Left ventricle myocardium inferior (tissue), 1 donor: ENCODE measurements at regions not wholly inside any gene's neighbourhood (a gene's known extent, or its start where the extent isn't known, plus 50 kb on each side); places are given as distances from the start of the nearest gene placed in this dataset.

ENCODE experiments used
- DNase-seq: peaks from one replicate; pipeline ENCODE4 v3.0.0-alpha.2; 2020
- H3K27ac ChIP-seq: fragments of 200-600 bp; replicated peaks from 2 replicates; pipeline ENCODE4 v1.8.0; 2021
- H3K27me3 ChIP-seq: fragments of 200-600 bp; 2 replicates; pipeline ENCODE4 v1.8.0; 2021; ENCODE audit warnings: low read depth
- H3K36me3 ChIP-seq: fragments of 200-600 bp; 2 replicates; pipeline ENCODE4 v1.8.0; 2021
- H3K4me1 ChIP-seq: fragments of 200-600 bp; 2 replicates; pipeline ENCODE4 v1.8.0; 2021
- H3K4me3 ChIP-seq: fragments of 200-600 bp; 2 replicates; pipeline ENCODE4 v1.8.0; 2021; ENCODE audit warnings: mild to moderate bottlenecking, moderate library complexity
- H3K9me3 ChIP-seq: fragments of 200-600 bp; replicated peaks from 2 replicates; pipeline ENCODE4 v1.8.0; 2021
- intact Hi-C: fragments of 100-400 bp; cut with micrococcal nuclease; formaldehyde crosslinking; loops from one replicate; pipeline ENCODE4 v1.11.0; 2022
- TF ChIP-seq, protein P1 (sequence below): fragments of 200-600 bp; IDR thresholded peaks from 2 replicates; pipeline ENCODE4 v1.8.0; 2021; ENCODE audit warnings: antibody characterized with exemption, mild to moderate bottlenecking, borderline replicate concordance
- donor health status: DM: no; HTN: yes; CAD: no; lungs with severe emphysema.

DNA sequence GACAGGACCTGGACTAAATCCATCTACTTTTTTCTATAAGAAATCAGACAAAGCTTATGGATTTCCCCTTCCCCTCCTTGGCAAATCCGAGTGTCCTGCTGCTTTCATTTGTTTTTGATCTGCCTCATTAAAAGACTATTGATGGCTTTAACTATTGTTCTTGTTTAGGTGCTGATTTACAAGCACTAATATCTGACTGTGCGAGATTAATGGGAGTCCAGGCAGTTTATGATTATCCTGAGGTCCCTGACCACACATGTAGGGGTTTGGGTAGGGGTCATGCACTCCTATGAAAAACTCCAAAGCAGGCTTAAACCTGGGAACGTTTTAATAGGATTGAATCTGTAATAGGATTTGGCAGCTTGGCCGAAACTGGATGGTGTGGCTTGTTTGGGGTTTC is 317.5 kb upstream of the POU3F2 start:
- Histone ChIP-seq H3K4me1 (no peaks in the 10 kb centered on the region), H3K4me3 (no peak overlapping the region), H3K9me3 (peaks cover 13% of the 10 kb centered on the region), H3K27me3 (no peaks in the 10 kb centered on the region), H3K27ac (no peak overlapping the region), H3K36me3 (no peaks in the 10 kb centered on the region)
- intact Hi-C loops, result no loop called here
- TF ChIP-seq, protein P1, sequence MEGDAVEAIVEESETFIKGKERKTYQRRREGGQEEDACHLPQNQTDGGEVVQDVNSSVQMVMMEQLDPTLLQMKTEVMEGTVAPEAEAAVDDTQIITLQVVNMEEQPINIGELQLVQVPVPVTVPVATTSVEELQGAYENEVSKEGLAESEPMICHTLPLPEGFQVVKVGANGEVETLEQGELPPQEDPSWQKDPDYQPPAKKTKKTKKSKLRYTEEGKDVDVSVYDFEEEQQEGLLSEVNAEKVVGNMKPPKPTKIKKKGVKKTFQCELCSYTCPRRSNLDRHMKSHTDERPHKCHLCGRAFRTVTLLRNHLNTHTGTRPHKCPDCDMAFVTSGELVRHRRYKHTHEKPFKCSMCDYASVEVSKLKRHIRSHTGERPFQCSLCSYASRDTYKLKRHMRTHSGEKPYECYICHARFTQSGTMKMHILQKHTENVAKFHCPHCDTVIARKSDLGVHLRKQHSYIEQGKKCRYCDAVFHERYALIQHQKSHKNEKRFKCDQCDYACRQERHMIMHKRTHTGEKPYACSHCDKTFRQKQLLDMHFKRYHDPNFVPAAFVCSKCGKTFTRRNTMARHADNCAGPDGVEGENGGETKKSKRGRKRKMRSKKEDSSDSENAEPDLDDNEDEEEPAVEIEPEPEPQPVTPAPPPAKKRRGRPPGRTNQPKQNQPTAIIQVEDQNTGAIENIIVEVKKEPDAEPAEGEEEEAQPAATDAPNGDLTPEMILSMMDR, result no peak
- no peak for DNase-seq

DNA sequence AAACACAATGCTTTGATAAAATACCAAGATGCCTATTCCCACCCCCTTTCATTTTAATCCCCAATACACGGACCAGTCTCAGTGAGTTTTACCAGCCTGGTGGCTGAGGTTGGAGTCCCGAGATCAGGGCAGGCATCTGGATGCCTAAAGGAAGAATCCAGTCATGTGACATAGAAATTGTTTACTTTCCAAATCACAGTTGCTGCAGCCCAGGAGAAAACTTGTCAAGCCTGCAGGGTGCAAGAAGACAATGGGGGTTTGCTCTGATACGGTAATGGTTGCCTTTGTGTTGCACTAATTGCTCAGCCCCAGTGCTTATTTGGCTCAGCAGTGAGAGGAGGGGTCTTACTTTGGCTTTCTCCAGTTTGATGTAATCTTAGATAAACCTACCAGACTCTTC is 308.5 kb upstream of the POU3F2 start:
- Histone ChIP-seq H3K9me3 (peaks cover 22% of the 10 kb centered on the region), H3K4me3 (no peak overlapping the region), H3K4me1 (no peaks in the 10 kb centered on the region), H3K27me3 (no peaks in the 10 kb centered on the region), H3K27ac (no peak overlapping the region), H3K36me3 (no peaks in the 10 kb centered on the region)
- intact Hi-C loops, result no loop called here
- TF ChIP-seq, protein P1, result no peak
- DNase-seq, result no peak

DNA sequence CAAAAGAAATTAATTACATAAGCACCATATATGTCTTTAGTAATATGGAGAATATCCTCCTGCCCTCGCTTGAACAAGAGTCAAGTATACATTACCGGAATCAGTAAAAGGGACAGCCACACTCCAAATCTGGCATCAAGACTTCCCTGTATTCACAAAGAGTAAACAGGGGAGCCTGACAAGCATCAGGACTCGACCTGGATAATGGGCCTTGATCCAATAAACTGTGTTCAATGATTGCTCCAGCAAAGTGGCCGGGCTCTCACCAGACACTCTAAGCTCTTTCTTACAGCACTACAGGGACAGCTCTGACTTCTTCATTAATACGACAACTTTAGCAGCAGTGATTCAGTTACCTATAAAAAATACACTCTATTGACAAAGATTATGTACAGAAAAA is 307.9 kb upstream of the POU3F2 start:
- H3K27ac ChIP-seq, result no peak overlapping the region
- DNase-seq, result no peak
- peaks cover 18% of the 10 kb centered on the region for H3K9me3 ChIP-seq
- TF ChIP-seq, protein P1, result no peak
- no peak overlapping the region for H3K4me3 ChIP-seq
- no peaks in the 10 kb centered on the region for H3K27me3 ChIP-seq
- intact Hi-C loops, result no loop called here
- H3K36me3 ChIP-seq, result no peaks in the 10 kb centered on the region
- H3K4me1 ChIP-seq, result no peaks in the 10 kb centered on the region

DNA sequence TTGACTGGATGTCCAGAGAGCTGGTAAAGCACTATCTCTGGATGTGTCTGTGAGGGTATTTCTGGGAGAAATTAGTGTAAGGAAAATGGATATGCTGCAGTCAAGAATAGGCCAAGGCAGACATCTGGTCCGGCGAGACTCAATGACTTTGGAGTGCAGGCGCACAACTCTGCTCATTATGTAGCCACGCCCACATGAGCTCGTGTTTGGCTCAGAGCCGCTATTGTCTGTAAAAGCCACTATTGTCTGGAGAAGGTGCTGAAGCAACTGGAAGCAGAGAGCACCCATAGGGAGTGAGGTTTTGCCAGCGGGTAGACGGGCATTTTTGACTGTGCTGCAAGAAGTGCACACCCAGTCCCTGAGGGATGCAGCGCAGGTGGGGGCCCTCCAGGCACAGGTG is 305.0 kb upstream of the POU3F2 start:
- Histone ChIP-seq H3K36me3 (no peaks in the 10 kb centered on the region), H3K9me3 (peaks cover 8% of the 10 kb centered on the region), H3K27ac (no peak overlapping the region), H3K27me3 (no peaks in the 10 kb centered on the region), H3K4me1 (no peaks in the 10 kb centered on the region), H3K4me3 (no peak overlapping the region)
- no peak for DNase-seq
- intact Hi-C loops, result no loop called here
- TF ChIP-seq, protein P1, result no peak

DNA sequence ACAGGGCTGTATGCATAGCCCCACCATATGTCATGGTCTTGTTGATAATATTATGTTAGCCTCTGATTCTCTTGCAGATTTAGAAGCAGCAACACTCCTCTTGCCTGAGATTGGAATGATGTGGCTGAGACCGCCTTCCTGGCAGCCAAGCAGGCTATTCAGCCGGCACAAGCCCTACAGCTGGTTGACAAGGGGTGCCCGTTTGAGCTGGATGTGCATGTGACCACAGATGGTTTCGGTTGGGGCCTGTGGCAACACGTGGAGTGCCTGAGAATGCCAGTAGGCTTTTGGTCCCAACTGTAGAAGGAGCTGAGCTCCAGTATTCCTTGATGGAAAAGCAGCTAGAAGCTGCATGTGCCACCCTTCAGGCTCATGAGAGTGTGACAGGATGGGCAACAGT is 303.6 kb upstream of the POU3F2 start:
- Histone ChIP-seq H3K4me3 (no peak overlapping the region), H3K9me3 (peaks cover 8% of the 10 kb centered on the region), H3K27me3 (no peaks in the 10 kb centered on the region), H3K36me3 (no peaks in the 10 kb centered on the region), H3K27ac (no peak overlapping the region), H3K4me1 (no peaks in the 10 kb centered on the region)
- DNase-seq, result no peak
- TF ChIP-seq, protein P1, result no peak
- intact Hi-C loops, result no loop called here

DNA sequence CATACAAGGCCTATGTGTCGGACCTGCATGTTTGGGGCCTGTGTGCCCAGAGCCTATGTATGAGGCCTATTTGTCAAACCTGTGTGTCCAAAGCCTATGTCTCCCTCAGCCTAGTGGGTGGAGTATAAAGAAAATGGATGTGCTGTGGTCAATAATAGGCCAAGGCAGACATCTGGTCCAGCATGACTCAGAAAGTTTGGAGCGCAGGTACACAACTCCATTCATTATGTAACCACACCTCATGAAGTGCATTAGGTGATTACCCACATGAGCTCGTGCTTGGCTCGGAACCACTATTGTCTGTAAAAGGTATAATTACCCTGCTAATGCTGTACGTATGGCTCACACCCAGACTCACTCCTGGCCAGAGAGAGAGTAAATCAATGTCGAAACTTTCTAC is 302.4 kb upstream of the POU3F2 start:
- no peak for DNase-seq
- intact Hi-C loops, result no loop called here

More for the DNA sequence above, 302.4 kb upstream of the POU3F2 start:
- Histone ChIP-seq H3K27ac (no peak overlapping the region), H3K36me3 (no peaks in the 10 kb centered on the region), H3K4me3 (no peak overlapping the region), H3K9me3 (peaks cover 8% of the 10 kb centered on the region), H3K4me1 (no peaks in the 10 kb centered on the region), H3K27me3 (no peaks in the 10 kb centered on the region)
- TF ChIP-seq, protein P1, result no peak
